Colonic mucosa (tissue), 4 donors: ENCODE measurements at regions not wholly inside any gene's neighbourhood (a gene's known extent, or its start where the extent isn't known, plus 50 kb on each side); places are given as distances from the start of the nearest gene placed in this dataset.
"Not testable (repeated sequence)": the region's sequence is repeated elsewhere in the genome, so short reads cannot be mapped to it uniquely, and the experiment has no call there.

ENCODE experiments used
- DNase-seq: peaks from one replicate; pipeline ENCODE4 v3.0.0-alpha.2; 2020
- H3K27ac ChIP-seq: fragments of 200-600 bp; one replicate; pipeline ENCODE4 v1.8.0; 2021
- H3K27me3 ChIP-seq: fragments of 200-600 bp; one replicate; pipeline ENCODE4 v1.8.0; 2021
- H3K36me3 ChIP-seq: fragments of 200-600 bp; one replicate; pipeline ENCODE4 v1.8.0; 2021
- H3K4me1 ChIP-seq: fragments of 200-600 bp; one replicate; pipeline ENCODE4 v1.8.0; 2021; ENCODE audit warnings: mild to moderate bottlenecking
- H3K4me3 ChIP-seq: fragments of 200-600 bp; one replicate; pipeline ENCODE4 v1.8.0; 2021
- H3K9ac ChIP-seq, 2 donors: one replicate each; pipeline ENCODE4 v1.7.0; 2013; ENCODE audit warnings: control low read depth in 2 of 2, low read depth in 2 of 2, low read length in 2 of 2
- H3K9me3 ChIP-seq: fragments of 200-600 bp; one replicate; pipeline ENCODE4 v1.8.0; 2021
- intact Hi-C: fragments of 100-400 bp; cut with DNase I; formaldehyde crosslinking; loops from one replicate; pipeline ENCODE4 v1.14.1; 2022
- TF ChIP-seq, protein P1 (sequence below): fragments of 200-600 bp; IDR thresholded peaks from one replicate; pipeline ENCODE4 v1.8.0; 2022; ENCODE audit warnings: antibody characterized with exemption, mild to moderate bottlenecking
- donor health status: healthy.
- donor health status: DM: no; HTN: no; CAD: no.
- donor health status: DM: no; HTN: no; CAD: no.

DNA sequence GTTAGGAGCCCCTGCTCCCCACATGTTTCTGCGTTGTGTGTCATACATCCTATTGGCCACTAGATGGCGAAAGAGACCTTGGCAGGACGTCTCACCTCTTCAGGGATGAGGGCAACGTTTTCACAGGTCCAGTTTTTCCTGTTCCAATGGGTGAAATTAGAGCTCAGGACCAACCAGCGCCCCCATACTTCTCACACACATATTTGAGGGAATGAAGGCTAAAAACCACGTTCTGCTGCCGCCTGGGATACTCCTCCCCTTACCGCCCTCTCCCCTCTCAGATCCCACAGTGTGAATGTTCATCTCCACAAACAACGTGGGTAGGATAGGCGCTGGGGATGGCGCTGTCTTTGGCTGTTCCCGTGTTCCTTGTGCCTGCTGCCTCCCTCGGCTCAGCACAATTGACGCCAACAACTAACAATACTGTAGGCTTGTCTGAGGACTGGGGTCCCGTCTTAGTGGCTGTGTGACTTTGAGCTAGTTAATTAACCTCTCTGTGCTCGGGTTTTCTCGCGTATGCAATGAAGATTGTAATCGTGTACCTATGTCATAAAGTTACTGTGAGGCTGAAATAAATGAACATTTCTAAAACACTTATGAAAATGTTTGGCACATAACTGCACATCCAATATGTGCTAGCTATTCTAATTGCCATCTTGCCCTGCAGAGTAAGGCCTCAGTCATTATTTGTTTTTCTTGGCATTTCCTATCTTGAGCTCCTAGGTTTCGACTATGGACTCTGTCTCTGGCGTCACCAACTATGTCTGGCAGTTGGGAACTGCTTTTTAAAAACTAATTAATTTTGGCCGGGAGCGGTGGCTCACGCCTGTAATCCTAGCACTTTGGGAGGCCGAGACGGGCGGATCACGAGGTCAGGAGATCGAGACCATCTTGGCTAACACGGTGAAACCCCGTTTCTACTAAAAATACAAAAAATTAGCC, 181.3 kb upstream of the STK26 start:
- intact Hi-C loops = loop anchor here (5.0 kb wide), 1 partner anchor 791 kb away; no protein-coding TSS in a partner anchor
- no peak for DNase-seq
- no peak overlapping the region for H3K9ac ChIP-seq
- H3K4me3 ChIP-seq = no peak overlapping the region
- H3K27me3 ChIP-seq = peaks cover 7% of the 10 kb centered on the region
- no peaks in the 10 kb centered on the region for H3K36me3 ChIP-seq
- H3K9me3 ChIP-seq = no peaks in the 10 kb centered on the region
- no peak overlapping the region for H3K27ac ChIP-seq
- H3K4me1 ChIP-seq = no peaks in the 10 kb centered on the region
- TF ChIP-seq, protein P1, sequence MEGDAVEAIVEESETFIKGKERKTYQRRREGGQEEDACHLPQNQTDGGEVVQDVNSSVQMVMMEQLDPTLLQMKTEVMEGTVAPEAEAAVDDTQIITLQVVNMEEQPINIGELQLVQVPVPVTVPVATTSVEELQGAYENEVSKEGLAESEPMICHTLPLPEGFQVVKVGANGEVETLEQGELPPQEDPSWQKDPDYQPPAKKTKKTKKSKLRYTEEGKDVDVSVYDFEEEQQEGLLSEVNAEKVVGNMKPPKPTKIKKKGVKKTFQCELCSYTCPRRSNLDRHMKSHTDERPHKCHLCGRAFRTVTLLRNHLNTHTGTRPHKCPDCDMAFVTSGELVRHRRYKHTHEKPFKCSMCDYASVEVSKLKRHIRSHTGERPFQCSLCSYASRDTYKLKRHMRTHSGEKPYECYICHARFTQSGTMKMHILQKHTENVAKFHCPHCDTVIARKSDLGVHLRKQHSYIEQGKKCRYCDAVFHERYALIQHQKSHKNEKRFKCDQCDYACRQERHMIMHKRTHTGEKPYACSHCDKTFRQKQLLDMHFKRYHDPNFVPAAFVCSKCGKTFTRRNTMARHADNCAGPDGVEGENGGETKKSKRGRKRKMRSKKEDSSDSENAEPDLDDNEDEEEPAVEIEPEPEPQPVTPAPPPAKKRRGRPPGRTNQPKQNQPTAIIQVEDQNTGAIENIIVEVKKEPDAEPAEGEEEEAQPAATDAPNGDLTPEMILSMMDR = peak; percentile 79

DNA sequence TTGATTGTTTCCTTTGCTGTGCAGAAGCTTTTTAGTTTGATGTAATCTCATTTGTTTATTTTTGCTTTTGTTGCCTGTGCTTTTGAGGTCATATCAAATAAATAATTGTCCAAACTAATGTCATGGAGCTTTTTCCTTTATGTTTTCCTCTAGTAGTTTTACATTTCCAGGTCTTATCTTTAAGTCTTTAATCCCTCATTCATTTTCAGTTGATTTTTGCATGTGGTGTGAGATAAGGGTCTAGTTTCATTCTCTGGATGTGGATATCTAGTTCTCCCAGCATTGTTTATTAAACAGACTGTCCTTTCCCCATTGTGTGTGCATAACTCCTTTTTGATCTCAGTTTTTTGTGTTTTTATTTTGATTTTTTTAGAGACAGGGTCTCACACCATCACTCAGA, 179.1 kb upstream of the STK26 start:
- no peak overlapping the region for H3K27ac ChIP-seq
- no peaks in the 10 kb centered on the region for H3K4me1 ChIP-seq
- intact Hi-C loops = loop anchor here (5.0 kb wide), 1 partner anchor 788 kb away; no protein-coding TSS in a partner anchor
- H3K4me3 ChIP-seq = no peak overlapping the region
- no peaks in the 10 kb centered on the region for H3K36me3 ChIP-seq
- no peak for DNase-seq
- H3K9me3 ChIP-seq = no peaks in the 10 kb centered on the region
- peaks cover 6% of the 10 kb centered on the region for H3K27me3 ChIP-seq
- TF ChIP-seq, protein P1 = no peak
- no peak overlapping the region for H3K9ac ChIP-seq

DNA sequence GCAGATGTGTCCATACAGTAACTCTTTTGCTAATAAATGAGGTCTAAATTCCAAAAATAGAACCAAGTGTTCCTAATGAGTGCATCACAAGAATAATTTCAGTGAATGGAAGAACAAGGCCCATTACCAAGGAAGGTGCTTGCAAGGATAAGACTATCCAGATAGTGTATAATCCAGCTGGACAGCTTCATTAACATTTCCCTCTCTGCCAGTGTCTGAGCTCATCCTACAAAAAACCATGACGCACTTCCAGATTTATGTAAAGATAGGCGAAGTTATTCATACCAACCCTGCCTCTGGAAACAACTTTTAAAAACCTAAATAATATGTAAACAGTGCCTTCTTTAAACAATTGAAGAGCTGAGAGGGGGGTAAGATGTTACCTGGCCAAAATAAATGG, 177.9 kb upstream of the STK26 start:
- Histone ChIP-seq H3K9ac (no peak overlapping the region), H3K9me3 (no peaks in the 10 kb centered on the region), H3K4me1 (no peaks in the 10 kb centered on the region), H3K27ac (no peak overlapping the region), H3K4me3 (no peak overlapping the region), H3K36me3 (no peaks in the 10 kb centered on the region), H3K27me3 (peaks cover 6% of the 10 kb centered on the region)
- no peak for DNase-seq
- intact Hi-C loops = no loop called here
- TF ChIP-seq, protein P1 = no peak

DNA sequence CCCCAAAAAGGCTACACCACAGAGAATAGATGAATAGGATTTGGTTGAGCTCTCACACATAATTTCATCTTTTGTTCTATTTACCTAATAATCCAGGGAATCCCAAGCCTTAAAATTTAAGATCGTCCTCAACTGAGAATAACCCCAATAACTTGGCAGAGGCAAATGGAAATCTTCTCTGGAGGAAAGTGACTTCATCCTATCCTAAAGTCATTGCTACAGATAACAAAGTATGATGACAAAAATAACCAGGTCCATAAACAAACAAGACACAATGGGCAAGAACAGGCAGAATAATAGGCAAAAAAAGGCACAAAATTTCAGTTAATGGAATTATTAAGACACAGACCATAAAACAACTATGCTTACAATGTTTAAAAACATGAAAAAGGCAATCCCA, 177.3 kb upstream of the STK26 start:
- DNase-seq = no peak
- Histone ChIP-seq H3K27ac (no peak overlapping the region), H3K9ac (no peak overlapping the region), H3K4me3 (no peak overlapping the region), H3K4me1 (no peaks in the 10 kb centered on the region), H3K27me3 (peaks cover 6% of the 10 kb centered on the region), H3K9me3 (no peaks in the 10 kb centered on the region), H3K36me3 (no peaks in the 10 kb centered on the region)
- intact Hi-C loops = no loop called here
- TF ChIP-seq, protein P1 = no peak

DNA sequence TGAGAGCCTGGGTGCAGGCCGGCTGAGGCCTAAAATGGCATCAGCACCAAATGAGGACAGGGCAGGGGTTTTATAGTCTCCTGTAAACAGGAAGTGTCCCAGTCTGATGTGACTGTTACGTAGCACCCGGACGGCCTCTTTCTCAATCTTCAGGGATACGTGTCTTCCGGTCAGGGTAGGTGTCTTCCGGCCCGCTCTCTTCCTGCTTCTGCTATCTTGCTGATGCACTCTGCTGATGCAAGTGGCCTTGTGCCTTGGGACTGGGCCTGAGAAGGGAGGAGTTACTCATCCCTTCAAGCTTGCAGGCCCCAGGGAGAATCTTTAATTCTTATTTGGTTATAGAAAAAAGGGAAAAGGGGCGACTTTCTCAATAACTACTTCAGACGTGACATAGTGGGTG, 172.1 kb upstream of the STK26 start:
- H3K9me3 ChIP-seq, H3K9ac ChIP-seq, H3K27ac ChIP-seq, DNase-seq, H3K36me3 ChIP-seq, H3K4me1 ChIP-seq, H3K4me3 ChIP-seq: not testable (repeated sequence)
- H3K27me3 ChIP-seq = peaks cover 14% of the 10 kb centered on the region
- intact Hi-C loops = loop anchor here (10.0 kb wide), 1 partner anchor 224 kb away; no protein-coding TSS in a partner anchor

DNA sequence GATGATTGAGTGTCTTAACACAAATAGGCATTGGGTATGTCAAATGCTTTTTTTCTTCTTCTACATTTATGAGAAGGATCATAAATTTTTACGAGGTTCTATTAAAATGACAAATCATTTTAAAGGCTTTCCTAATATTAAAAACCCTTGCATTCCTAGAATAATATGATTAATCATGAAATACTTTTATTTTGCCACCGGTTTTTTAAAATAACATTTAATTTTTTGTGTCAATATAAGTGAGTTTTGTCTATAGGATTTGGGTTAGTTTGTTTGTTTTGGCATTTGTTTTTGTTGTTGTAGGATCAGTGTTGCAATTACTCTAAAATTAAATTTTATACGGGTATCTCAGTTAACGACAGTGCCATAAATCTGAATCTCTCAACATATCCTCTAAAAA, 169.7 kb upstream of the STK26 start:
- Histone ChIP-seq H3K9me3 (no peaks in the 10 kb centered on the region), H3K36me3 (no peaks in the 10 kb centered on the region), H3K4me3 (no peak overlapping the region), H3K9ac (no peak overlapping the region), H3K27me3 (peaks cover 19% of the 10 kb centered on the region), H3K4me1 (no peaks in the 10 kb centered on the region), H3K27ac (no peak overlapping the region)
- intact Hi-C loops = loop anchor here (10.0 kb wide), 1 partner anchor 221 kb away; no protein-coding TSS in a partner anchor
- TF ChIP-seq, protein P1 = no peak
- no peak for DNase-seq
